ENCODE measurements at regions not wholly inside any gene's neighbourhood (a gene's known extent, or its start where the extent isn't known, plus 50 kb on each side); places are given as distances from the start of the nearest gene placed in this dataset.

- Histone ChIP-seq H3K4me3 (no peak overlapping the region), H3K27me3 (no peaks in the 10 kb centered on the region), H3K36me3 (no peaks in the 10 kb centered on the region), H3K27ac (no peak overlapping the region), H3K9me3 (peaks cover 0 to 43% (median 10%) of the 10 kb centered on the region in 11 donors), H3K4me1 (no peaks in the 10 kb centered on the region)
- intact Hi-C loops (cut with DNase I) = no loop called here
- 80 to 95% methylated on average over 2 of the region's 2 CpGs for WGBS, 2 donors
- DNase-seq (no peak), ATAC-seq (no peak)
- TF ChIP-seq CTCF (IDR thresholded peaks at IDR 0.05) = no peak
These were observed 92.8 kb upstream of the APCDD1 start for GRCh38 chr18:10361660-10362059.

GRCh38 chr18:10365021-10365500 is 89.4 kb upstream of the APCDD1 start:
- 80 to 93% methylated on average over 1 of the region's 1 CpG for WGBS, 2 donors
- H3K36me3 ChIP-seq = no peaks in the 10 kb centered on the region

GRCh38 chr18:10365901-10366300 is 88.5 kb upstream of the APCDD1 start:
- Histone ChIP-seq H3K4me1 (no peaks in the 10 kb centered on the region), H3K9me3 (peaks cover 0 to 32% (median 10%) of the 10 kb centered on the region in 11 donors), H3K36me3 (no peaks in the 10 kb centered on the region), H3K27ac (no peak overlapping the region), H3K4me3 (no peak overlapping the region), H3K27me3 (no peaks in the 10 kb centered on the region)
- ATAC-seq (no peak), DNase-seq (no peak)
- intact Hi-C loops (cut with DNase I) = no loop called here
- TF ChIP-seq CTCF (IDR thresholded peaks at IDR 0.05) = no peak
- WGBS, 2 donors = 93 to 96% methylated on average over 5 of the region's 5 CpGs

More at GRCh38 chr18:10365021-10365500, 89.4 kb upstream of the APCDD1 start:
- DNase-seq = no peak
- ATAC-seq = no peak
- Histone ChIP-seq H3K4me1 (no peaks in the 10 kb centered on the region), H3K27ac (no peak overlapping the region), H3K27me3 (no peaks in the 10 kb centered on the region), H3K9me3 (peaks cover 0 to 32% (median 10%) of the 10 kb centered on the region in 11 donors), H3K4me3 (no peak overlapping the region)
- intact Hi-C loops (cut with DNase I) = no loop called here
- no peak for TF ChIP-seq CTCF (IDR thresholded peaks at IDR 0.05)

GRCh38 chr18:10367836-10368235 is 86.6 kb upstream of the APCDD1 start:
- Histone ChIP-seq H3K27me3 (no peaks in the 10 kb centered on the region), H3K4me1 (no peaks in the 10 kb centered on the region), H3K4me3 (no peak overlapping the region), H3K9me3 (peaks cover 0 to 29% (median 10%) of the 10 kb centered on the region in 11 donors), H3K27ac (no peak overlapping the region), H3K36me3 (no peaks in the 10 kb centered on the region)
- intact Hi-C loops (cut with DNase I) = no loop called here
- no peak for TF ChIP-seq CTCF (IDR thresholded peaks at IDR 0.05)
- 71 to 87% methylated on average over 3 of the region's 3 CpGs for WGBS, 2 donors
- ATAC-seq (no peak), DNase-seq (no peak)
